GM19467 (cell line): ENCODE measurements at regions not wholly inside any gene's neighbourhood (a gene's known extent, or its start where the extent isn't known, plus 50 kb on each side); places are given as distances from the start of the nearest gene placed in this dataset.

Source experiments
- ATAC-seq: cut with Tn5 transposase; IDR thresholded peaks from one replicate; pipeline ENCODE4 v1.9.1; 2021; ENCODE audit warnings: mild to moderate bottlenecking, moderate library complexity; ENCODE audit not compliant: unreplicated experiment

DNA sequence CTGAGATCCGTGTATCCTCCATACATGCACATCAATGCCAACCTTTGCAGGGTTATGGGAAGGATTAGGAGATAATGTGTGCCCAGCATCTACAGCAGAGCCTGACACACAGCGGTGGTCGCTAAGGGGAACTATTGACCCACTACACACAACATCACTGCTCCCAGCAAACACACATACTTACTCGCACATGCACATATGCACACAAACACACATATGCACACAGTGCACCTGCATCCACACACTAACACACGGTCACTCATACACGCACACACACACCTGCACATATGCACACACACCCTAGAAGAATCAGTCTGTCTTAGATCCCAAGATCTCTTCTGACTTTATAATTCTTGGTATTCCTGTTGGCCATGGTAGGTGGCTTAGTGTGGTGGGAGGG lies 118.3 kb downstream of the GYPC start:
- ATAC-seq: no peak

DNA sequence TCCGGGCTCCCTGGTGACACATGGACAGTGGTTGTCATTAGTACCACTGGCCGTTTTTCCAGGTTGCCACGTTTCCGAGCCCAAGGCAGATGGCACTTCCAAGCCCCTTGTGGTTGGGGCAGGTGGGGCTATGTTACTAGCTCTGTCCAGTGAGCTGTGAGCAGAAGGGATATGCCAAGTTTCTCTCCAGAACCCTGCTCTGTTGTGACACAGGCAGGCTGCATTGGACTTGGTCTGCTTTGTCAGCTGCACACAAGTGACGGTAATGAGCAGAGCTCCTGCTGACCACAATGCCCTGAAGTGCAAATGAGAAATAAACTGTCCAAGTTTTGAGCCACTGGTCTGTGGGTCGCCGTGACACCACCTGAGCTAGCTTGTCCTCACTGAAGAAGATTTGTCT lies 118.8 kb downstream of the GYPC start:
- ATAC-seq: no peak

- ATAC-seq: no peak
Measured at GRCh38 chr2:126775300-126775985, 119.5 kb downstream of the GYPC start.

DNA sequence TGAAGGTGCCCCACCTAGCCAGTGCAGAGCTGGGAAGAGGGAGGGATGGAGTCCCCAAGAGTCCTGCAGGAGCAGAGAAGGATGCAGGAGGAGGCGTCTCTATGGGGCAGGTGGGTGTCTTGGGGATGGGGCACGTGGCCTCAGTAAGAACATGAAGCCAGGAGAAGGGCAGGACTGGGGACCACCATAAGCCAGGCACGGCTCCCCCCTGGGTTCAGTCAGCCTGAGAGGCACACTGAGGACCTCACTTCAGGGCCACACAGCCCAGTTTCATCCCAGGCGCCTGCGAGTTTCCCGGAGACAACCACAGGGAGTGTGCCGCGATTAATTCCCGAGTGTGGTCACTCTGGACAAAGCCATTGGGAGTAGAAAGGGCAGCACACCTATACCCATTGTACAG lies 120.3 kb downstream of the GYPC start:
- no peak for ATAC-seq

DNA sequence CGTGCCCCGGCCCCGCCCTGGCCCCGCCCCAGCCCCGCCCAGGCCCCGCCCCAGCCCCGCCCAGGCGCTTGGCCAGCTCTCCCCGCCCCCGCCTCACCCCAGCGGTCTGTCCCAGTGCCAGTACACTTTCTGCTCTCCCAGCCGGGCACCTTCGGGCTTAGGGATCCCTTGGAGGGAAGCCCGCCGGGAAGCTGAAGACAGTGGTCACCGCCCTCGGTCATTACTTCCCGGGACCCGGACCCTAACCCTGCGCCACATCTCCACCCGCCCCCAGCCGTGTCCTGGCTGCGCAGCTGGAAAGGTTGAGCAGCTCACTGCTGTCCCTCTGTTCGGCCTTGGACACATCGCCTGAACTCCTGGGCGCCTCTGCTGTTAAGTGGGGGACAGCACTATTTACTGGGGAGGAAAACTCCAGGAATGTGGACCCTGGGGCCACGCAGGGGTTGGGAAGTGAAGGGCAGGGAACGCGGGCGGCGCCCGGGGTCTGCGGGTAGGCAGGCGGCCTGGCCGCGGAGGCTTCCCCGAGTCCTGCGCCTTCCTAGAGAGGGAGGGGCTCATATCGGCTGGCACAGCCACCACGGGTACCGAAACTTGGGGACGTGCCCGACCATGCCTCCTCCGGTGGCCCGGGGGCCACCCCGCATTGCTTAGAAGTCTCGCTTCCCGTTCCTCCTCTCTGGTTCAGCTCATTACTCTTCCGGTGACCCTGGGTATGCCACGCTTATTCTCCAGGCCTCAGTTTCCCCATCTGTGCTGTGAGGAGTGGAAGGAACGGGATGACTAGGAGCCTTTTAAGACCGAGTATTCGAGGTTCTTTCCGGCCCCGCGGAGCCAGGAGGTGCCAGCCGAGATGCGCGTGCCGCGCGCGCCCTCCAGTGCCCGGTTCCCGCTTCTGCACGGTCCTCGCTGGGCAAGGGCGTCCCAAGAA lies 121.0 kb downstream of the GYPC start:
- peak; percentile 89 for ATAC-seq

GRCh38 chr2:126777620-126777978 lies 121.1 kb upstream of the TEX51 start:
- peak; percentile 13 for ATAC-seq

- no peak for ATAC-seq
Measured at GRCh38 chr2:126778561-126779501, 119.9 kb upstream of the TEX51 start.

- ATAC-seq: no peak
Measured at GRCh38 chr2:126781206-126781605, 117.5 kb upstream of the TEX51 start.

DNA sequence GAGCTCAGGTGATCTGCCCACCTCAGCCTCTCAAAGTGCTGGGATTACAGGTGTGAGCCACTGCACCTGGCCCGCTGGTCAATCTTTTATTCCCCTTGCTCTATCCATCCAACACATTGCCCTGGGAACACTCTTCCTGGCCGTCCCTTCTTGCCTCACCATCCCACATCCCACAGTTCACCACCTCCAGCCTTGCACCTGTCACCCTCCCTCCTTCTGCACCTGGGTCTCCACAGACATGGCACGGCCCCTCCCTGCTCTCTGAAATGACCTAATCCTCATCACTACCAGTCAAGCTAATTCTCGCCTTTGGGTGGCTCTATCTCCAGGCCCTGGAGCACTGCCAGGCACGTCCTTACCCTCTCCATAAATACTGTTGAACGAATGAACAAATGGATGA lies 116.9 kb upstream of the TEX51 start:
- no peak for ATAC-seq

DNA sequence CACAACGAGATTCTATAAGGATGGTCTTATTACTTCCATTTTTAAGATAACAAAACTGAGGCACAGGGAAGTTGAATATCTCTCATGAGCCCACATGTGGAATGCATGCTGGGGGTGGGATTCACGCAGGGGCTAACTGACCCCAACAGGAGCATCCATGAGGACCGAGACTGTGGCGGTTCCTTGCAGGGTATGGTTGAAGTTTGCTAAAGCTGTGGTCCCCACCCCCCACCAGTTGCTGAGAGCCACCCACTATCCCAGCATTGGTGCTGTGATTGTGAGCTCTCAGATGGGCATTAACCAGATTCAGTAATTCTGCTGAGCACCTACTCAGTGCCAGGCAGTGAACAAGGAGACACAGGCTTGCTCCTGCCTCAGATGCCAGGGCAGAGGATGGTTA lies 116.0 kb upstream of the TEX51 start:
- no peak for ATAC-seq

DNA sequence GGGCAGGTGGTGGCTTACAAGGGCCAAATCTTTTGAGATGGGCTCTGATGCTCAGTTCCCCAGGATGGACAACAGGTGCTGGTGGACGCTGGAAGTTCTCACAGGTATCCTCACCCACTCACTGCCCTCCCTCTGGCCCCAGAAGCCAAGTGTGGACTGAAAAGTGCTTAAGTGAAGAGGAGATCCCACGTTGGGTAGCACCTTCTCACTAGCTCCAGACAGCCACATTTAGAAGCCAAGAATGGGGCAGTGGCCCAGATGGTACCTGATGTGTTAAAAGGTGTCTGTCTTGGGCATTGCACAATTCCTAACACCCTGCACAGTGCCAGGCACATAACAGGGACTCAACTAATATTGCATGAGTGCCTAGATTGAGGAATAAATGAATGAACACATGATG lies 115.3 kb upstream of the TEX51 start:
- ATAC-seq: no peak

- ATAC-seq: no peak
Measured at GRCh38 chr2:126784045-126784444, 114.6 kb upstream of the TEX51 start.

DNA sequence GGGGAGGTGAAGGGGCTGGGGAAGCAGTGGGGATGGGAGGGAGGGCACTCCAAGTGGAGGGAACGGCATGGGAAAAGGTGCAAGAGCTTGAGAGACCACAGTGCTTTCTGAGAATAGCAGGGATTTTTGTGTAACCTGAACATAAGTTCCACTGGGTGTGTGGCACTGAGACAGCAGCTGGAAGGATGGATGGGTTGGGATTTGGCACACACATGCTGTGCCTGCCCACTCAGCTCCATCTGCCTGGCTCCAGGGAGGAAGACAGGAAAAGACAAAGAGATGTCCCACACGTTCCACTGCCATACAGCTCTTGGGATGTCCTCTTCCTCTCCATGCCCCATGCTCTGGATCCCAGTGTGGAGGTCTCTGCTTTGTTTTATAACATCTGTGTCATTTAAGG lies 114.1 kb upstream of the TEX51 start:
- ATAC-seq: no peak

- ATAC-seq: no peak
Measured at GRCh38 chr2:126785236-126785635, 113.5 kb upstream of the TEX51 start.

DNA sequence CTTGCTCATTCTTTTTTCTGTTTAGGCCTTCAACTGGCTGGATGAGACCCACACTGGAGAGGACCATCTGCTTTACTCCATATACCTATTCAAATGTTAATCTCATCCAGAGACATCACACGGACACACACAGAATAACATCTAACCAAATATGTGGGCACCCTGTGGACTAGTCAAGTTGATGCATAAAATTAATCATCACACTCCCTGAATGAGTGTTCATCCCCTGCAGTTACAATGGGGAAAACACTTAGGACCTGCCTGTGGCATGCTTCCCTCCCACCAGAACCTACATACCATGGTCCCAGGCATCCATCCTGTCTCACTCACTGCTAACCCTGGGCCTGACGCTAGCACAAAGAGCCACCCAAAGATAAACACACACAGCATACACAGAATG lies 112.8 kb upstream of the TEX51 start:
- no peak for ATAC-seq

DNA sequence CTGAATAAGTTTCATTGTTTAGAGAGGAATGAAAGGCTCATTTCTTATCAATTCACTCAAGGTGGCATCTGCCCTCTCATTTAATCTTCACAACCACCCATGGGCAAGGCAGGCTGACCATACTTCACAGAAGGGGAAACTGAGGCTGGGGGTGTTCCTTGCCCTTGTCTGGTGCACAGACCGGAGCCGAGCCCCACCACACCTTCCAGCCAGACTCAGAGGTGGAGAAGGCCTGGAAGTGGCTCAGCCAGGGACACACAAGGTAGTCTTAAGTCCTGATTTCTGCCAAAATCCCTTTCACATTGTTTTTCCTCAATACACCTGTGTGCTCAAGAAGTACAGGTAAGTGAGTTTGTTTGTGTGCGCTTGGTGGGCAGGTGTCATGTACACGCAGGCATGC lies 111.9 kb upstream of the TEX51 start:
- no peak for ATAC-seq

- ATAC-seq: no peak
Measured at GRCh38 chr2:126787289-126787688, 111.4 kb upstream of the TEX51 start.

GRCh38 chr2:126788113-126788512 lies 110.6 kb upstream of the TEX51 start:
- no peak for ATAC-seq

- no peak for ATAC-seq
Measured at GRCh38 chr2:126788652-126789051, 110.0 kb upstream of the TEX51 start.

GRCh38 chr2:126790987-126791780 lies 107.5 kb upstream of the TEX51 start:
- ATAC-seq: no peak
